CD8-positive, alpha-beta memory T cell (primary cell): ENCODE measurements at regions not wholly inside any gene's neighbourhood (a gene's known extent, or its start where the extent isn't known, plus 50 kb on each side); places are given as distances from the start of the nearest gene placed in this dataset.

ENCODE experiments used
- CTCF ChIA-PET: fragments of 350-600 bp; sonication (Branson Sonifier 250); formaldehyde crosslinking; loops from one replicate; lab custom pipeline; 2021; ENCODE audit warnings: antibody characterized with exemption; lab: Charles Lee
- POLR2A ChIA-PET: fragments of 350-600 bp; sonication (Branson Sonifier 250); formaldehyde crosslinking; loops from one replicate; lab custom pipeline; 2021; ENCODE audit warnings: antibody characterized with exemption; lab: Charles Lee
- DNase-seq, 5 donors: peaks; one replicate each; pipeline versions ENCODE4 v3.0.0 to v3.0.0-alpha.2; 2020 to 2022; ENCODE audit warnings: mixed read lengths in 1 of 5
- H3K27ac ChIP-seq: one replicate; pipeline ENCODE4 v1.7.0; 2013; ENCODE audit warnings: low read depth, mild to moderate bottlenecking, low read length, moderate library complexity
- H3K27me3 ChIP-seq: 2 replicates; pipeline ENCODE4 v1.7.0; 2013; ENCODE audit warnings: low read length, mild to moderate bottlenecking; ENCODE audit not compliant: insufficient read depth, poor library complexity, severe bottlenecking
- H3K36me3 ChIP-seq: 2 replicates; pipeline ENCODE4 v1.7.0; 2013; ENCODE audit warnings: mild to moderate bottlenecking, low read length, moderate library complexity; ENCODE audit not compliant: insufficient read depth
- H3K4me1 ChIP-seq: 2 replicates; pipeline ENCODE4 v1.7.0; 2013; ENCODE audit warnings: mild to moderate bottlenecking, low read length, moderate library complexity; ENCODE audit not compliant: insufficient read depth
- H3K4me3 ChIP-seq: 2 replicates; pipeline ENCODE4 v1.7.0; 2013; ENCODE audit warnings: mild to moderate bottlenecking, low read length
- H3K9me3 ChIP-seq: 2 replicates; pipeline ENCODE4 v1.7.0; 2013; ENCODE audit warnings: mild to moderate bottlenecking, low read length
- H3K27ac Mint-ChIP-seq, 8 donors: one replicate each; pipeline ENCODE4 v1.8.0; 2020 to 2021; ENCODE audit warnings: mixed read lengths in 8 of 8, mild to moderate bottlenecking in 6 of 8, inconsistent platforms in 3 of 8, moderate library complexity in 3 of 8
- H3K27me3 Mint-ChIP-seq, 2 donors: one replicate each; pipeline ENCODE4 v1.8.0; 2020 to 2021; ENCODE audit warnings: mixed read lengths in 2 of 2, mild to moderate bottlenecking in 1 of 2, moderate library complexity in 1 of 2
- H3K36me3 Mint-ChIP-seq, 3 donors: one replicate each; pipeline ENCODE4 v1.8.0; 2020 to 2021; ENCODE audit warnings: mixed read lengths in 3 of 3, inconsistent platforms in 1 of 3, mild to moderate bottlenecking in 1 of 3
- H3K4me1 Mint-ChIP-seq, 3 donors: one replicate each; pipeline ENCODE4 v1.8.0; 2020 to 2021; ENCODE audit warnings: mixed read lengths in 3 of 3, inconsistent platforms in 1 of 3, mild to moderate bottlenecking in 1 of 3
- H3K4me3 Mint-ChIP-seq, 7 donors: one replicate each; pipeline ENCODE4 v1.8.0; 2020 to 2021; ENCODE audit warnings: mixed read lengths in 7 of 7, mild to moderate bottlenecking in 6 of 7, moderate library complexity in 4 of 7, inconsistent platforms in 2 of 7
- H3K9me3 Mint-ChIP-seq, 5 donors: one replicate each; pipeline ENCODE4 v1.8.0; 2020 to 2022; ENCODE audit warnings: mixed read lengths in 5 of 5, mild to moderate bottlenecking in 3 of 5, moderate library complexity in 2 of 5, inconsistent platforms in 1 of 5

DNA sequence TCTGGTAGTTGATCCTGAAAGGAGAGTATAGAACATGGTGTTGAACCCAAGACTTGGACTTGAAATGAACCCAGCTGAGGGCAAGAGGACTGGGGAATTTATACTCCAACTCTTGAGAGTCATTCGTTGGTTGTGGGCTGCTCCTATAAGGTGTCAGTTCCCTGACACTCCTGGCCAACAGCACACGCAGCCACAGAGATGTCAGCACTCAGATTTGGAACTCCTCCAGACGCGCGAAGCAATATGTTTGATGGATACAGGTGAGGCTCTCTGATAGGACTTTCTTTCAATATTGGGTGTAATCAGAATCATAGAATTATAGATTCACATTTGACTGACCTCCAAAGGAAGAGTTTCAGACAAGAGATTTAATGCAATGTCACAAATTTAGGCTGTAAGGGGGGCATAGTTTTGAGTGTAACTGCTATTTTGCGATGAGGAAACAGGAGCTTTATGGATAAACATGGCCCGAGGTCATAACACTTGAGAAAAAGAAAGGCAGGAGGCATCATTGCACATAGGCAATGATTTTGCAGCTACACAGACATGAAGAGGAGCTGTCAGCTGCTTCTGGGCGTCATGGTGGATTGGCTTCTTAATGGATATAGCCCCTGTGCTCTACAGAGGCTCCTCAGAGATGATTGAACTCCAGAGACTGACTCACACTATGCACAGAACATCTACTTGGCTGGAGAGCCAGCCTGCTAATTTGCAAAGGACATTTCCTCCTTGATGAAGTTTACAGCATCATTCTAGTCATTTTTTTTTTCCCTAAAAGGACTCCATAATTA, 569.2 kb upstream of the RGMA start:
- no peaks in the 10 kb centered on the region for H3K4me1 Mint-ChIP-seq
- DNase-seq = no peak
- H3K27me3 Mint-ChIP-seq = peaks cover 5 to 18% of the 10 kb centered on the region in 2 donors
- H3K9me3 ChIP-seq = no peaks in the 10 kb centered on the region
- H3K36me3 ChIP-seq = no peaks in the 10 kb centered on the region
- CTCF ChIA-PET = no interaction called here
- no peak overlapping the region for H3K27ac Mint-ChIP-seq
- no peaks in the 10 kb centered on the region for H3K4me1 ChIP-seq
- no peak overlapping the region for H3K4me3 Mint-ChIP-seq
- no peaks in the 10 kb centered on the region for H3K36me3 Mint-ChIP-seq
- H3K27ac ChIP-seq = no peak overlapping the region
- no peak overlapping the region for H3K4me3 ChIP-seq
- POLR2A ChIA-PET = no interaction called here
- H3K9me3 Mint-ChIP-seq = peaks cover 0 to 2% (median 0%) of the 10 kb centered on the region in 5 donors
- no peaks in the 10 kb centered on the region for H3K27me3 ChIP-seq

DNA sequence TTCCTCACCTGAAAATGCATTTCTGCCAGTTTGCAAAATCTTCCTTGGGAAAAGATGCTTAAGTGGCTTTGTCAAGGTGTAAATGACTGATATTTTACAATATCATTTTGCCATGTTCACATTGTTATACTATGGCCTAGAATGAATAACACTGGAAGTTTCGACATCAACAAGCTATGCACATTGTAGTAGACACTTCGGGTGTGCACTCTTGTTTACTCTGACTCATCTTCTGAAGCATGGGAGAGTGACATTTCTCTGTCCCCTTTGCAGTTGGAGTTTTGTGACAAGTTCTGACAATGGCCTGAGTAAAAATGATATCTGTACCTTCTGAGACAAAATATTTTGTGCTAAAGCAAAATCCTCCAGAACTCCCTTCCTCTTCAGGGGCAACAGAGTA, 567.0 kb upstream of the RGMA start:
- H3K4me3 Mint-ChIP-seq = no peak overlapping the region
- CTCF ChIA-PET = no interaction called here
- Histone ChIP-seq H3K9me3 (no peaks in the 10 kb centered on the region), H3K27me3 (no peaks in the 10 kb centered on the region), H3K36me3 (no peaks in the 10 kb centered on the region), H3K27ac (no peak overlapping the region), H3K4me1 (no peaks in the 10 kb centered on the region), H3K4me3 (no peak overlapping the region)
- no peak overlapping the region for H3K27ac Mint-ChIP-seq
- H3K9me3 Mint-ChIP-seq = peaks cover 0 to 2% (median 0%) of the 10 kb centered on the region in 5 donors
- DNase-seq = no peak
- POLR2A ChIA-PET = no interaction called here
- H3K4me1 Mint-ChIP-seq = no peaks in the 10 kb centered on the region
- no peaks in the 10 kb centered on the region for H3K36me3 Mint-ChIP-seq
- H3K27me3 Mint-ChIP-seq = peaks cover 5 to 22% of the 10 kb centered on the region in 2 donors

DNA sequence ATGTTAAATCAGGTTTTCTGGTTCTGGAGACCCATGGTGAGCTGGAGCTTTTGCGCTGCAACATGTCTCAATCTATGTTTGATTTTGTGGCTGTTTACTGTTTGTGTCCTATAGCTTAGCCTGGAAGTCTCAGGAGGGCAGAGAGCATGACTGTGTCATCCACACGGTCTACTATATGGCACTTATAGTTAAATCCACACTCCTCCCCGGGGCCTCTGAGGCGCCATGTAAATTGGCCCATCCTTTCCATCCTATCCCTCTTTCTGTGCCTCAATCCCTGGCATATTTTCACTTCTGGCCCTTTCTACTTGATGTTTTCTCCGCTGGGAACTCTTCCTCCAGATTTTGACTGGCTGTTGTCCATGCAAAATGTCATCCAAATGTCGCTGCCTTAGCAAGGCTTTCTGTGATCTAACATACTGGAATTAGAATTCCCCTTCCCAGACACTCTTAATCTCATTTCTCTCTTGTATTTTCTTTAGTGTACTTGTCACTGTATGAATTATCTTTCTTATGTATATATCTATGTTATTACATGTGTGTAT, 560.8 kb upstream of the RGMA start:
- no peak overlapping the region for H3K27ac ChIP-seq
- H3K4me1 Mint-ChIP-seq = no peaks in the 10 kb centered on the region
- no peak overlapping the region for H3K4me3 ChIP-seq
- CTCF ChIA-PET = no interaction called here
- no peaks in the 10 kb centered on the region for H3K9me3 Mint-ChIP-seq
- H3K27me3 ChIP-seq = no peaks in the 10 kb centered on the region
- no peaks in the 10 kb centered on the region for H3K4me1 ChIP-seq
- H3K36me3 Mint-ChIP-seq = no peaks in the 10 kb centered on the region
- POLR2A ChIA-PET = no interaction called here
- H3K9me3 ChIP-seq = no peaks in the 10 kb centered on the region
- peaks cover 2 to 18% of the 10 kb centered on the region in 2 donors for H3K27me3 Mint-ChIP-seq
- DNase-seq = no peak
- peak overlapping the region in 1 of 8 donors; percentile 15 for H3K27ac Mint-ChIP-seq
- no peak overlapping the region for H3K4me3 Mint-ChIP-seq
- H3K36me3 ChIP-seq = no peaks in the 10 kb centered on the region

DNA sequence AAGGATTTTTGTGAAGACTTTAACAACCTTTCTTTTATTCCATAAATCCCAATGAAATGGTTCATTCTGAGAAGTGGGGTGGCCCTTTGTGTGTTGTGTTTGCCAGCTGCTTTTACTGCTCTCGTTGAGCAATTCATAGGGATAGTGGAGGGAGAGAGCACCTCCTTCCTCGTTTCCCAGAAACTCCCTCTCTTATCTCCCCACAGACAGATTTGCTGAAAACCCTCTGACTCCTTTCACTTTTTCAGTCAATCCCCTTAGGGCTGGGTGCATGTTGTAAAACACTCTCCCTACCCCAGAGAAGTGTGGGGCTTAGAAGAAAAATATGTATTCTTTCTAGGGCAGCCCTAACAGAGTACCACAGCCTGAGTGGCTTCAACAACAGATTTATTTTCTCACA, 557.2 kb upstream of the RGMA start:
- H3K4me1 ChIP-seq = no peaks in the 10 kb centered on the region
- H3K27me3 ChIP-seq = no peaks in the 10 kb centered on the region
- Mint-ChIP-seq H3K27ac (no peak overlapping the region), H3K27me3 (peaks cover 2 to 25% of the 10 kb centered on the region in 2 donors), H3K9me3 (no peaks in the 10 kb centered on the region), H3K36me3 (no peaks in the 10 kb centered on the region), H3K4me3 (no peak overlapping the region), H3K4me1 (no peaks in the 10 kb centered on the region)
- no peak for DNase-seq
- CTCF ChIA-PET = no interaction called here
- no peak overlapping the region for H3K4me3 ChIP-seq
- no peak overlapping the region for H3K27ac ChIP-seq
- no peaks in the 10 kb centered on the region for H3K9me3 ChIP-seq
- no peaks in the 10 kb centered on the region for H3K36me3 ChIP-seq
- POLR2A ChIA-PET = no interaction called here

DNA sequence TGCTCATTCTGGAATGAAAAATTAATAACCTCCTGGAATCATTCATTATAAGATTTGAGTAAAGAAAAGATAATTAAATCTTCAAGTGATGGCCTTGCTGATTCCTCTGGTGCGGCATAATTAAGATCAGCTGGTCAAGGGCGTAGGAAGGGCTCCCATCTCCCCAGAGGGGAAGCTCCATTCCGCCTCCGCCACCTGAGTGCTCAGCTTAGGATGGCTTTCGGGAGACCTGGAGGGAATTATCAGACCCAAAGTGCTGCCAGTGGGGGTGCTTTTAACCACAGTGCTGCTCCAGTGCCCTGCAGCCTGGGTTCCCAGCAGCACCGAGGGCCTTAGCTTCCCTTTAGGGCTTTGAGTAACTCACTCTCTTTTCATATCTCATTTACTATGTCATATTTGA, 556.6 kb upstream of the RGMA start:
- Histone ChIP-seq H3K9me3 (no peaks in the 10 kb centered on the region), H3K27ac (no peak overlapping the region), H3K36me3 (no peaks in the 10 kb centered on the region), H3K4me3 (no peak overlapping the region), H3K27me3 (no peaks in the 10 kb centered on the region), H3K4me1 (no peaks in the 10 kb centered on the region)
- Mint-ChIP-seq H3K4me1 (no peaks in the 10 kb centered on the region), H3K27me3 (peaks cover 2 to 31% of the 10 kb centered on the region in 2 donors), H3K4me3 (no peak overlapping the region), H3K9me3 (no peaks in the 10 kb centered on the region), H3K27ac (no peak overlapping the region), H3K36me3 (no peaks in the 10 kb centered on the region)
- no peak for DNase-seq
- CTCF ChIA-PET = no interaction called here
- POLR2A ChIA-PET = no interaction called here

DNA sequence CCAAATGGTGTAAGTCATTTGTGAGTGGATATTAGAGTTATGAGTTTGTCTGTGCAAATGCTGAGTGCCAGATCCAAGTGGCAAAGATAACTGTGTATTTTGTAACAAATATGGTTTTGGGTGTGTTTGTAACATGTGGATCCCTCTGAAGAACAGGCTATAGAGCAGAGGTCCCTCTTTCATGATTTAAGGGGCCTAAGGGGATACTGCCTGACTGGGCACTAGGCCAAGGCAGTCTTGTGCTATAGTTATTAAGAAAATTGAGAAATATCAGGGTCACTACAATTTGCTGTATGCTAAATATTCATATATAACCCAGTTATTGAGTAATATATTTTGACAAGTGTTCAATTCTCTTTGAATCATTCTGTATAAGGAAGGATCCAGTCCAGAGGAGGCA, 555.6 kb upstream of the RGMA start:
- H3K27ac Mint-ChIP-seq = no peak overlapping the region
- Histone ChIP-seq H3K36me3 (no peaks in the 10 kb centered on the region), H3K27ac (no peak overlapping the region), H3K27me3 (no peaks in the 10 kb centered on the region), H3K4me1 (no peaks in the 10 kb centered on the region), H3K9me3 (no peaks in the 10 kb centered on the region), H3K4me3 (no peak overlapping the region)
- ChIA-PET POLR2A (no interaction called here), CTCF (no interaction called here)
- DNase-seq = no peak
- no peak overlapping the region for H3K4me3 Mint-ChIP-seq
- no peaks in the 10 kb centered on the region for H3K36me3 Mint-ChIP-seq
- H3K4me1 Mint-ChIP-seq = no peaks in the 10 kb centered on the region
- H3K9me3 Mint-ChIP-seq = no peaks in the 10 kb centered on the region
- H3K27me3 Mint-ChIP-seq = peaks cover 3 to 41% of the 10 kb centered on the region in 2 donors

DNA sequence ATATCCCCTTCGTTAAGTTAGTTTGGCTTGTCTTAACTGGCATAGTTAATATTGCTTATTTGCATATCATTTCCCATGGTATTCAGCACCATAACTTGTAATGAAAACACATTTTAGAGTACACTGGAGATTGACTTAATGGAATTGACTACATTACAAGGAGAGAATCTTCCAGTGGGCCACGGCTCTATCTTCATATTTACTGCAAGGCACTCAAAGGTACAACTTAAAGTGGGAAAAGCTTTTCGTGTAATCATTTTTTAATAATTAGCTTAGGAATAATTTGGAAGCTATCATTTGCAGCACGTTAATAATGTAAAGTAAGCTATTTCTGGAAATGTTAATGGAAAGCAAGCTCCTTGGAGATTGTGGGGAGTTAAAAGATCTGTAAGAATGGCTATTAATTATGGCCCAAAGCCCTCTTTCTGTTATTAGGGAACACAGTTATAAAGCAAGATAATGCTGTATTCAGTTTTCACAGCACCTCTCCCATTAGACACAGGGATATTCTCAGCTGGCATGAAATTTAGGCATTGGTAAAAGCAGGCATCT, 551.5 kb upstream of the RGMA start:
- Histone ChIP-seq H3K4me3 (no peak overlapping the region), H3K27me3 (no peaks in the 10 kb centered on the region), H3K4me1 (no peaks in the 10 kb centered on the region), H3K9me3 (no peaks in the 10 kb centered on the region), H3K27ac (no peak overlapping the region), H3K36me3 (no peaks in the 10 kb centered on the region)
- Mint-ChIP-seq H3K4me1 (no peaks in the 10 kb centered on the region), H3K4me3 (no peak overlapping the region), H3K9me3 (peaks cover 0 to 2% (median 0%) of the 10 kb centered on the region in 5 donors), H3K36me3 (no peaks in the 10 kb centered on the region), H3K27ac (no peak overlapping the region), H3K27me3 (peaks cover 6 to 38% of the 10 kb centered on the region in 2 donors)
- no peak for DNase-seq
- ChIA-PET CTCF (no interaction called here), POLR2A (no interaction called here)

DNA sequence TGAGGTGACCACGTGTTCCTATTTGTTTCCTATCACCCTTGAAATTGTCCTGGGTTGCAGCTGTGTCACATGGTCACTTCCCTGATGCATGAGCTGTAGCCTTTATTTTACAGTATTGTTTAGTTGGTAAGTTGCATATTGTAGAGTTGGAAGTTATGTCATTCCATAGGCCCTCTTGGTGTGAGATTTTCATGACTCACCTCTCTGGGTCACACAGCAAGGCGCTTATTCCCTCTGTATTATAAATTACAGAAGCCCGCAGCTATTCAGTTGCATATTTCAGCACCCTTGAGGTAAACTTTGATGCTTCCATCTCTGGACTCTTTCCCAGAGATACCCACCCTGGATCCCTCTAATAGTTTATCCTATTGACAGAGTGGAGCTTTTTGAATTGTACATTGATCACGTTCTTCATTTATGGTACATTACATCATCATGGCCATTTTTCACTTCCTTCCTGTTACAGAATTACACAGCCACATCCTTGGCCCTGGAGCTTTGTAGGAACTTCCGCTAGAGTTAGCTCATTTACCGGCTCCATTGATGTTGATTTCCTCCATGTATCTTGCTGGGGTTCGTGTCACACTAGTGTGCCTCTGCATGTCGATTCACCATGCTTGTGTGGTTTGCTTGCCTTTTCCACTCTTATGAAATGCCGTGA, 543.1 kb upstream of the RGMA start:
- ChIA-PET CTCF (no interaction called here), POLR2A (no interaction called here)
- Histone ChIP-seq H3K36me3 (no peaks in the 10 kb centered on the region), H3K9me3 (no peaks in the 10 kb centered on the region), H3K4me1 (no peaks in the 10 kb centered on the region), H3K27ac (no peak overlapping the region), H3K27me3 (no peaks in the 10 kb centered on the region), H3K4me3 (no peak overlapping the region)
- DNase-seq = no peak
- Mint-ChIP-seq H3K4me1 (no peaks in the 10 kb centered on the region), H3K4me3 (no peak overlapping the region), H3K36me3 (no peaks in the 10 kb centered on the region), H3K27me3 (peaks cover 10 to 13% of the 10 kb centered on the region in 2 donors), H3K9me3 (peaks cover 0 to 6% (median under 1%) of the 10 kb centered on the region in 5 donors), H3K27ac (no peak overlapping the region)
